H1 (cell line): ENCODE measurements at regions not wholly inside any gene's neighbourhood (a gene's known extent, or its start where the extent isn't known, plus 50 kb on each side); places are given as distances from the start of the nearest gene placed in this dataset.

Experiments
- CTCF ChIA-PET: fragments of 300-600 bp; sonication (Branson Sonifier 250); formaldehyde crosslinking; loops from one replicate; lab custom pipeline; 2021; ENCODE audit not compliant: partially characterized antibody; lab: Charles Lee
- POLR2A ChIA-PET: fragments of 300-600 bp; sonication (Branson Sonifier 250); formaldehyde crosslinking; loops from one replicate; lab custom pipeline; 2021; ENCODE audit warnings: inconsistent platforms; ENCODE audit not compliant: partially characterized antibody; lab: Charles Lee
- DNase-seq, 2 experiments: peaks; one replicate each; pipeline versions ENCODE4 v3.0.0 to v3.0.0-alpha.2; 2010 to 2022; ENCODE audit warnings: low spot score in 2 of 2, low read depth in 1 of 2, mixed read lengths in 1 of 2
- FAIRE-seq: peaks from 2 replicates; lab custom pipeline; 2011; peaks lifted over from hg19 to GRCh38; lab: Jason Lieb, UNC
- H2AFZ ChIP-seq: 2 replicates; pipeline ENCODE4 v1.8.1; 2012; ENCODE audit warnings: low read length, inconsistent platforms
- H2AK5ac ChIP-seq: 2 replicates; pipeline ENCODE4 v1.6.1; 2013; ENCODE audit warnings: low read depth, low read length
- H2BK120ac ChIP-seq: replicated peaks from 2 replicates; pipeline ENCODE3; 2013; ENCODE audit warnings: low read depth, low read length, inconsistent platforms
- H2BK12ac ChIP-seq: 2 replicates; pipeline ENCODE4 v1.6.1; 2013; ENCODE audit warnings: low read depth, low read length
- H2BK15ac ChIP-seq: 2 replicates; pipeline ENCODE4 v1.6.1; 2013; ENCODE audit warnings: low read length
- H2BK20ac ChIP-seq: 2 replicates; pipeline ENCODE4 v1.6.1; 2013; ENCODE audit warnings: low read length
- H2BK5ac ChIP-seq: 2 replicates; pipeline ENCODE4 v1.6.1; 2013; ENCODE audit warnings: low read depth, low read length
- H3K14ac ChIP-seq: 2 replicates; pipeline ENCODE4 v1.6.1; 2013; ENCODE audit warnings: inconsistent platforms; ENCODE audit not compliant: insufficient read length
- H3K18ac ChIP-seq: 2 replicates; pipeline ENCODE4 v1.6.1; 2013; ENCODE audit warnings: low read length; ENCODE audit errors: extremely low read depth
- H3K23ac ChIP-seq: 2 replicates; pipeline ENCODE4 v1.6.1; 2013; ENCODE audit warnings: inconsistent platforms; ENCODE audit not compliant: insufficient read length
- H3K23me2 ChIP-seq: 2 replicates; pipeline ENCODE4 v1.6.1; 2013; ENCODE audit warnings: low read depth, low read length
- H3K27ac ChIP-seq: 2 replicates; pipeline ENCODE4 v1.6.1; 2011; ENCODE audit warnings: low read depth, low read length, inconsistent platforms
- H3K27me3 ChIP-seq, 4 experiments: replicated peaks in 1 of 4; 1 replicate in 1 of 4; 2 replicates in 3 of 4; pipeline versions ENCODE4 v1.6.1 to v1.8.1; 2011 to 2013; ENCODE audit warnings: low read length in 3 of 4, mild to moderate bottlenecking in 3 of 4, inconsistent platforms in 2 of 4, mixed read lengths in 2 of 4, moderate library complexity in 1 of 4; ENCODE audit not compliant: control insufficient read depth in 3 of 4, insufficient read depth in 3 of 4; ENCODE audit errors: extremely low read depth in 1 of 4
- H3K36me3 ChIP-seq, 4 experiments: 2 replicates each; pipeline versions ENCODE4 v1.6.1 to v1.8.1; 2011 to 2013; ENCODE audit warnings: mild to moderate bottlenecking in 4 of 4, low read length in 3 of 4, moderate library complexity in 2 of 4, control low read depth in 1 of 4, inconsistent platforms in 1 of 4; ENCODE audit not compliant: insufficient read depth in 4 of 4, control insufficient read depth in 2 of 4
- H3K4ac ChIP-seq: replicated peaks from 2 replicates; pipeline ENCODE3; 2013; ENCODE audit warnings: low read length, low read depth, mixed read lengths, inconsistent platforms; ENCODE audit not compliant: insufficient read length
- H3K4me1 ChIP-seq, 4 experiments: replicated peaks in 1 of 4; 1 replicate in 1 of 4; 2 replicates in 3 of 4; pipeline versions ENCODE4 v1.6.1 to v1.8.1; 2011 to 2013; ENCODE audit warnings: low read length in 3 of 4, inconsistent platforms in 2 of 4, mixed read lengths in 1 of 4; ENCODE audit not compliant: insufficient read depth in 4 of 4, control insufficient read depth in 3 of 4
- H3K4me2 ChIP-seq, 2 experiments: 2 replicates each; pipeline versions ENCODE4 v1.6.1 to v1.8.1; 2011 to 2013; ENCODE audit warnings: low read depth in 2 of 2, low read length in 2 of 2, control low read depth in 1 of 2, inconsistent platforms in 1 of 2, mild to moderate bottlenecking in 1 of 2; ENCODE audit not compliant: insufficient read depth in 1 of 2
- H3K4me3 ChIP-seq, 4 experiments: fragments of 200-600, 300-600 bp in 1 of 4; sonication (generic), shearing (Covaris generic), sonication (Bioruptor Twin) in 1 of 4; 2 replicates each; pipeline versions ENCODE4 v1.5.1 to v1.8.1; 2011 to 2016; ENCODE audit warnings: low read length in 4 of 4, low read depth in 3 of 4, control low read depth in 2 of 4, inconsistent platforms in 2 of 4, mild to moderate bottlenecking in 2 of 4, mixed read lengths in 1 of 4, moderate library complexity in 1 of 4; ENCODE audit not compliant: insufficient read depth in 2 of 4; ENCODE audit errors: extremely low read depth in 1 of 4
- H3K56ac ChIP-seq: replicated peaks from 2 replicates; pipeline ENCODE3; 2013; ENCODE audit warnings: low read depth, mild to moderate bottlenecking, mixed read lengths, low read length, inconsistent platforms; ENCODE audit not compliant: insufficient read length
- H3K79me1 ChIP-seq: 2 replicates; pipeline ENCODE4 v1.6.1; 2013; ENCODE audit warnings: low read depth, low read length, control low read depth
- H3K79me2 ChIP-seq, 2 experiments: 2 replicates each; pipeline versions ENCODE4 v1.6.1 to v1.8.1; 2012 to 2013; ENCODE audit warnings: low read length in 2 of 2, mild to moderate bottlenecking in 2 of 2, inconsistent platforms in 1 of 2; ENCODE audit not compliant: insufficient read depth in 2 of 2, control insufficient read depth in 1 of 2
- H3K9ac ChIP-seq, 4 experiments: replicated peaks in 1 of 4; 1 replicate in 1 of 4; 2 replicates in 3 of 4; pipeline versions ENCODE4 v1.6.1 to v1.8.1; 2011 to 2013; ENCODE audit warnings: low read depth in 3 of 4, low read length in 3 of 4, control low read depth in 2 of 4, mild to moderate bottlenecking in 2 of 4, moderate library complexity in 2 of 4, inconsistent platforms in 1 of 4; ENCODE audit errors: extremely low read depth in 1 of 4
- H3K9me3 ChIP-seq, 2 experiments: 2 replicates each; pipeline versions ENCODE4 v1.6.1 to v1.8.1; 2012 to 2013; ENCODE audit warnings: mild to moderate bottlenecking in 2 of 2, moderate library complexity in 2 of 2, control low read depth in 1 of 2, inconsistent platforms in 1 of 2, low read depth in 1 of 2, low read length in 1 of 2, mixed read lengths in 1 of 2; ENCODE audit not compliant: insufficient read depth in 2 of 2
- H4K20me1 ChIP-seq, 2 experiments: replicated peaks in 1 of 2; 2 replicates each; pipeline versions ENCODE3 to v1.8.1; 2011 to 2013; ENCODE audit warnings: inconsistent platforms in 2 of 2, low read length in 2 of 2, mild to moderate bottlenecking in 1 of 2; ENCODE audit not compliant: insufficient read depth in 2 of 2, control insufficient read depth in 1 of 2
- H4K5ac ChIP-seq: 2 replicates; pipeline ENCODE4 v1.6.1; 2013; ENCODE audit warnings: low read length, low read depth, mixed read lengths, inconsistent platforms; ENCODE audit not compliant: insufficient read length
- H4K8ac ChIP-seq: 2 replicates; pipeline ENCODE4 v1.8.0; 2013; ENCODE audit warnings: mild to moderate bottlenecking, moderate library complexity, low read length, inconsistent platforms; ENCODE audit not compliant: insufficient read depth; ENCODE audit errors: extremely low read depth
- H4K91ac ChIP-seq: replicated peaks from 2 replicates; pipeline ENCODE3; 2013; ENCODE audit warnings: low read length, mixed read lengths, inconsistent platforms; ENCODE audit not compliant: insufficient read length
- BRCA1 ChIP-seq: IDR thresholded peaks from 2 replicates; pipeline ENCODE4 v1.6.1; 2012; ENCODE audit warnings: low read depth, low read length, improper control_type of control experiment
- EZH2 ChIP-seq: fragments of 200-600 bp; sonication (generic); IDR thresholded peaks from 2 replicates; pipeline ENCODE4 v1.7.1; 2012; ENCODE audit warnings: low read depth, mild to moderate bottlenecking, moderate library complexity, low read length, inconsistent platforms; ENCODE audit not compliant: severe bottlenecking
- USF2 ChIP-seq: IDR thresholded peaks from 2 replicates; pipeline ENCODE4 v1.6.1; 2011; ENCODE audit warnings: low read length, improper control_type of control experiment
- WGBS, 2 experiments: shearing (Covaris generic) in 1 of 2; methylation state at CpG; one replicate each; pipeline versions ENCODE4 v1.1.6 to v1.1.7; 2013 to 2015; ENCODE audit warnings: low lambda C conversion rate in 2 of 2, mixed read lengths in 2 of 2, inconsistent platforms in 1 of 2, low coverage in 1 of 2, missing lambda C conversion rate in 1 of 2; ENCODE audit not compliant: insufficient replicate concordance in 2 of 2, insufficient coverage in 1 of 2, insufficient read length in 1 of 2; ENCODE audit errors: extremely low coverage in 1 of 2, missing lambda C conversion rate in 1 of 2; 5-methylcytosine and 5-hydroxymethylcytosine counted together

GRCh38 chr14:35952584-35952983 lies 126.4 kb downstream of the BRMS1L start:
- WGBS, 2 experiments, result 50% methylated on average over 3 of the region's 3 CpGs; no CpG with 5 or more reads in 1 of the 2 experiments
- H4K8ac ChIP-seq, result no peak overlapping the region
- H3K14ac ChIP-seq, result no peak overlapping the region
- FAIRE-seq (no peak), DNase-seq (no peak)
- H4K91ac ChIP-seq, result no peak overlapping the region
- H3K36me3 ChIP-seq, result no peaks in the 10 kb centered on the region
- H3K27me3 ChIP-seq, result no peaks in the 10 kb centered on the region
- H2AFZ ChIP-seq, result no peak overlapping the region
- no peaks in the 10 kb centered on the region for H4K20me1 ChIP-seq
- H3K4me1 ChIP-seq, result peaks cover 0 to 3% (median 1%) of the 10 kb centered on the region in 4 experiments; a peak in 2 of 7 replicates
- ChIA-PET CTCF (interaction anchor here (1.8 to 4.0 kb wide), 2 partner anchors 9 to 98 kb away, joined by 4 to 24 read pairs; no protein-coding TSS in a partner anchor), POLR2A (no interaction called here)
- H3K27ac ChIP-seq, result no peak overlapping the region
- H3K4me2 ChIP-seq, result no peak overlapping the region
- no peaks in the 10 kb centered on the region for H3K23me2 ChIP-seq
- H3K4me3 ChIP-seq, result no peak overlapping the region
- no peaks in the 10 kb centered on the region for H3K9me3 ChIP-seq
- no peak overlapping the region for H2BK20ac ChIP-seq
- H3K79me1 ChIP-seq, result no peaks in the 10 kb centered on the region
- no peak overlapping the region for H3K56ac ChIP-seq
- no peak overlapping the region for H3K4ac ChIP-seq
- no peak overlapping the region for H3K23ac ChIP-seq
- H2BK5ac ChIP-seq, result no peak overlapping the region
- no peak overlapping the region for H4K5ac ChIP-seq
- H2BK120ac ChIP-seq, result no peak overlapping the region
- H2BK12ac ChIP-seq, result no peak overlapping the region
- no peak overlapping the region for H2AK5ac ChIP-seq
- H2BK15ac ChIP-seq, result no peak overlapping the region
- H3K9ac ChIP-seq, result no peak overlapping the region
- no peaks in the 10 kb centered on the region for H3K79me2 ChIP-seq
- no peak overlapping the region for H3K18ac ChIP-seq
- TF ChIP-seq BRCA1 (no peak), EZH2 (no peak), USF2 (no peak)
